WI38 (cell line): ENCODE measurements at regions not wholly inside any gene's neighbourhood (a gene's known extent, or its start where the extent isn't known, plus 50 kb on each side); places are given as distances from the start of the nearest gene placed in this dataset.
"Not testable (repeated sequence)": the region's sequence is repeated elsewhere in the genome, so short reads cannot be mapped to it uniquely, and the experiment has no call there.

Experiments
- H3K4me3 ChIP-seq: 2 replicates; pipeline ENCODE4 v1.5.1; 2011; ENCODE audit warnings: low read depth, mild to moderate bottlenecking, control low read depth, low read length
- TF ChIP-seq, protein P1 (sequence below): IDR thresholded peaks from 2 replicates; pipeline ENCODE4 v1.5.1; 2012; ENCODE audit warnings: low read depth, mild to moderate bottlenecking, control low read depth, low read length

DNA sequence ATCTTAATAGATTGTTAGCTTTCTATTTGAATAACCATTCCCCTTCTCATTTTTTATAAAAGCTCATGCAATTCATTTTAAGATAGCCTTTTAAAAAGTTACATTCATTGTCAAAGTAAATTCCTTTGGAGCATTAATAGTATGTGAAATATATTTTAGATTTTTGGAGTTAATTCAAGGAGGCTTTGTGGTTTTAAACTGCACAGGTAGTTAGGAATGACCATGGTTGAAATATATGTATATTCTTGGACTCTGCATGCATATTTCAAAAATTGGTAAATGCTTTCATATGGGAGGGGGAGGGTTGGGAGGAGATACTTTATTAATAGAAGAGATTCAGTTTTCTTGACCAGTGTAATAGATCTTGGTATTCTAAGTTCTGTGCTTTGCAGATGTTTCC, 244.4 kb upstream of the C2CD4B start:
- TF ChIP-seq, protein P1, sequence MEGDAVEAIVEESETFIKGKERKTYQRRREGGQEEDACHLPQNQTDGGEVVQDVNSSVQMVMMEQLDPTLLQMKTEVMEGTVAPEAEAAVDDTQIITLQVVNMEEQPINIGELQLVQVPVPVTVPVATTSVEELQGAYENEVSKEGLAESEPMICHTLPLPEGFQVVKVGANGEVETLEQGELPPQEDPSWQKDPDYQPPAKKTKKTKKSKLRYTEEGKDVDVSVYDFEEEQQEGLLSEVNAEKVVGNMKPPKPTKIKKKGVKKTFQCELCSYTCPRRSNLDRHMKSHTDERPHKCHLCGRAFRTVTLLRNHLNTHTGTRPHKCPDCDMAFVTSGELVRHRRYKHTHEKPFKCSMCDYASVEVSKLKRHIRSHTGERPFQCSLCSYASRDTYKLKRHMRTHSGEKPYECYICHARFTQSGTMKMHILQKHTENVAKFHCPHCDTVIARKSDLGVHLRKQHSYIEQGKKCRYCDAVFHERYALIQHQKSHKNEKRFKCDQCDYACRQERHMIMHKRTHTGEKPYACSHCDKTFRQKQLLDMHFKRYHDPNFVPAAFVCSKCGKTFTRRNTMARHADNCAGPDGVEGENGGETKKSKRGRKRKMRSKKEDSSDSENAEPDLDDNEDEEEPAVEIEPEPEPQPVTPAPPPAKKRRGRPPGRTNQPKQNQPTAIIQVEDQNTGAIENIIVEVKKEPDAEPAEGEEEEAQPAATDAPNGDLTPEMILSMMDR = no peak
- H3K4me3 ChIP-seq = no peak overlapping the region

GRCh38 chr15:62412686-62413085, 247.6 kb upstream of the C2CD4B start:
- H3K4me3 ChIP-seq = no peak overlapping the region
- TF ChIP-seq, protein P1 = no peak

GRCh38 chr15:62413153-62413552, 248.1 kb upstream of the C2CD4B start:
- H3K4me3 ChIP-seq = no peak overlapping the region
- TF ChIP-seq, protein P1 = no peak

- H3K4me3 ChIP-seq = no peak overlapping the region
- TF ChIP-seq, protein P1 = no peak
Measured at GRCh38 chr15:62413786-62414185, 248.7 kb upstream of the C2CD4B start.

GRCh38 chr15:62415498-62415897, 250.4 kb upstream of the C2CD4B start:
- H3K4me3 ChIP-seq = no peak overlapping the region
- TF ChIP-seq, protein P1 = no peak

DNA sequence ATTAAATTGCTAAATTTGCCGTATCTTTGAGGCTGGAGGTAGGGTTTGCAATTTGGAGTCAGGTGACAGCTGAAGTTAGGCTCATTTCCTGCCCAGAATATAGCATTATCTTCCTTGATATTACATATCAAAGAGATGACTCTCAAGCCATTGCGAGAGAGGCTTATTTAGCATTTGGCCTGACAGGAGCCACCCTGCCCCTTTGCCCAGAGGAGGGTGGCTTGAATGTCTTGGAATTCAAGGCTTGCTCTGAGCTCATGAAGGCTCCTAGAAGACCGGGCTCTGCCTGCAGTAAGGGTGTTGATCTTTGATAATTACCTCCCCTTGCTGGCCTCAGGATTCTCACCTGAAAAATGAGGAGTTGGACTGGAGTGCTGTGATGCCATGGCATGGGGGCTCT, 251.4 kb upstream of the C2CD4B start:
- no peak overlapping the region for H3K4me3 ChIP-seq
- TF ChIP-seq, protein P1 = no peak

DNA sequence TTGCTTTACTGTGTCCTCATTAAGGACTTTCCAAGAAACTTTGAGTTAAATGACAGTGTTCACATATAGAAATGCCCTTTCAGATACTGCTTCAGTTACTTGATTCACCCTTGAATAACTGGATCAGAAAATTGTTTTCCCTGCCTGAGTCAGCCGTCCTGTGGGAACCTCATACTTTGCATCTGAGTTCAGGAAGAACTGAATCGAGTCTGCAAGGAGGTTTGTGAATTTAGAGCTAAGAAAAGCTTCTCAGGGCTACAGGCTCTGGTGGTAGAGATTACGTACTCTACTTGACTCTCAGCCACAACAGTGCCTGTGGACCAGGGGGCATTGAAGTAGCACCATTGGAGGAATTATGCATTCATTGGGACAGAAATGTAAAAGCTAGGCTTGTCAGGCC, 252.4 kb upstream of the C2CD4B start:
- H3K4me3 ChIP-seq = no peak overlapping the region
- TF ChIP-seq, protein P1 = no peak

GRCh38 chr15:62418496-62418895, 253.4 kb upstream of the C2CD4B start:
- H3K4me3 ChIP-seq = not testable (repeated sequence)
